ENCODE measurements at regions not wholly inside any gene's neighbourhood (a gene's known extent, or its start where the extent isn't known, plus 50 kb on each side); places are given as distances from the start of the nearest gene placed in this dataset.
"Not testable (repeated sequence)": the region's sequence is repeated elsewhere in the genome, so short reads cannot be mapped to it uniquely, and the experiment has no call there.

GRCh38 chr11:110874437-110875030, 162.3 kb upstream of the ARHGAP20 start:
- DNase-seq (ENCODE audit: low spot score) = no peak

GRCh38 chr11:110873975-110874374, 161.7 kb upstream of the ARHGAP20 start:
- no peak for DNase-seq (ENCODE audit: low spot score)

- DNase-seq (ENCODE audit: low spot score) = no peak
Observed at GRCh38 chr11:110870816-110871522, 158.7 kb upstream of the ARHGAP20 start.

GRCh38 chr11:110867951-110868350, 155.7 kb upstream of the ARHGAP20 start:
- no peak for DNase-seq (ENCODE audit: low spot score)

GRCh38 chr11:110866081-110866480, 153.8 kb upstream of the ARHGAP20 start:
- DNase-seq (ENCODE audit: low spot score) = no peak

GRCh38 chr11:110862407-110862806, 150.2 kb upstream of the ARHGAP20 start:
- DNase-seq (ENCODE audit: low spot score) = no peak

- DNase-seq (ENCODE audit: low spot score) = no peak
Observed at GRCh38 chr11:110860461-110860860, 148.2 kb upstream of the ARHGAP20 start.

GRCh38 chr11:110859998-110860397, 147.8 kb upstream of the ARHGAP20 start:
- no peak for DNase-seq (ENCODE audit: low spot score)

GRCh38 chr11:110859240-110859840, 147.1 kb upstream of the ARHGAP20 start:
- DNase-seq (ENCODE audit: low spot score) = no peak

- DNase-seq (ENCODE audit: low spot score) = no peak
Observed at GRCh38 chr11:110858547-110858921, 146.3 kb upstream of the ARHGAP20 start.

- DNase-seq (ENCODE audit: low spot score) = no peak
Observed at GRCh38 chr11:110857892-110858546, 145.8 kb upstream of the ARHGAP20 start.

GRCh38 chr11:110856996-110857812, 145.0 kb upstream of the ARHGAP20 start:
- no peak for DNase-seq (ENCODE audit: low spot score)

- DNase-seq (ENCODE audit: low spot score) = no peak
Observed at GRCh38 chr11:110856340-110856739, 144.1 kb upstream of the ARHGAP20 start.

- DNase-seq (ENCODE audit: low spot score) = no peak
Observed at GRCh38 chr11:110855191-110855590, 143.0 kb upstream of the ARHGAP20 start.

GRCh38 chr11:110852921-110853490, 140.8 kb upstream of the ARHGAP20 start:
- DNase-seq (ENCODE audit: low spot score) = no peak

- DNase-seq (ENCODE audit: low spot score) = no peak
Observed at GRCh38 chr11:110850846-110851245, 138.6 kb upstream of the ARHGAP20 start.

- DNase-seq (ENCODE audit: low spot score) = not testable (repeated sequence)
Observed at GRCh38 chr11:110843053-110843452, 130.8 kb upstream of the ARHGAP20 start.

- no peak for DNase-seq (ENCODE audit: low spot score)
Observed at GRCh38 chr11:110838808-110839207, 126.6 kb upstream of the ARHGAP20 start.

GRCh38 chr11:110837603-110838002, 125.4 kb upstream of the ARHGAP20 start:
- DNase-seq (ENCODE audit: low spot score) = no peak

- DNase-seq (ENCODE audit: low spot score) = no peak
Observed at GRCh38 chr11:110835106-110835505, 122.9 kb upstream of the ARHGAP20 start.

- no peak for DNase-seq (ENCODE audit: low spot score)
Observed at GRCh38 chr11:110833033-110833484, 120.8 kb upstream of the ARHGAP20 start.

- DNase-seq (ENCODE audit: low spot score) = no peak
Observed at GRCh38 chr11:110832539-110832938, 120.3 kb upstream of the ARHGAP20 start.

All from LoVo (cell line).